Anterior cingulate cortex (tissue), 58 donors: ENCODE measurements at regions not wholly inside any gene's neighbourhood (a gene's known extent, or its start where the extent isn't known, plus 50 kb on each side); places are given as distances from the start of the nearest gene placed in this dataset.
"Not testable (repeated sequence)": the region's sequence is repeated elsewhere in the genome, so short reads cannot be mapped to it uniquely, and the experiment has no call there.

Experiments
- DNase-seq, 58 donors: peaks; one replicate each; lab custom pipeline; 2025; lab: John Stamatoyannopoulos, UW

GRCh38 chr2:88984079-88984478 is 292.6 kb downstream of the RPIA start:
- DNase-seq, result not testable (repeated sequence)

- not testable (repeated sequence) for DNase-seq
Measured at GRCh38 chr2:88986721-88987330, 295.4 kb downstream of the RPIA start.

DNA sequence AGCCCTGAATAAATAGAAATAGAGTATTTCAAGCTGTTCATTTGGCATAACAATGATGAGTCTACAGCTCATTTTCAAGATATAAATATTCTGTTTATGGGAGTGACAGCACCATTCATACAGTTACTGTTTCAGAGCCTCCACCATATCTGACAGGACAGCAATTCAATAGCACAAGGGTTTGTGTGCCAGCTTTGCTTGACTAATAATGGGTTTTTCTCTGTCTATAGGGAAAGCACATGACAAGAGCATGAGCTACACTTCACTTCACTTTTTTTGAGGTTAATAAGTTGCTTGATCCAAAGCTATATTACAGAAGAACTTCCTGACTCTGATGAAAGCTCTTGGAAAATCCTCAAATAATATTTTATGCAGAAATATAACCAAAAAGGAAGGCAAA is 297.1 kb downstream of the RPIA start:
- DNase-seq, result not testable (repeated sequence)

GRCh38 chr2:88992819-88993218 is 301.3 kb downstream of the RPIA start:
- DNase-seq, result not testable (repeated sequence)

GRCh38 chr2:88994856-88995255 is 303.4 kb downstream of the RPIA start:
- DNase-seq, result not testable (repeated sequence)

DNA sequence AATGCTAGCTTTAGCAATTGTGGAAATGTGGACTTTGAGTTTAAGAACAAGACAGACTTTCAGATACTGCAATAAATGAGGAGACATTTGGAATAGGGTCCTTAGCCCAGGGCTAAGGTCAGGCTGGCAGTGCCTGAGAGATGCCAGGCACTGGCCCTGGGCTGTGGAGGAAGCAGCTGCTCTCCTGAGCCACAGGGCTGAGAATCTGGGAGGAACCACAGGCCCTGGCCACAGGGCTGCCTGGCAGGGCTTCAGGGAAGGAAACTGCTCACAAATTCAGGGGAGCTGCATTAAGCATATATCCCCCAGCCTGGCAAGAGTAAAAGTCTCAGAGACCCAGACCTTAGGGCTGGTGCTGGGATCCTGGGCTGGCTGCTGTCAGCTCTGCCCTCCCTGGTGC is 305.1 kb downstream of the RPIA start:
- not testable (repeated sequence) for DNase-seq

DNA sequence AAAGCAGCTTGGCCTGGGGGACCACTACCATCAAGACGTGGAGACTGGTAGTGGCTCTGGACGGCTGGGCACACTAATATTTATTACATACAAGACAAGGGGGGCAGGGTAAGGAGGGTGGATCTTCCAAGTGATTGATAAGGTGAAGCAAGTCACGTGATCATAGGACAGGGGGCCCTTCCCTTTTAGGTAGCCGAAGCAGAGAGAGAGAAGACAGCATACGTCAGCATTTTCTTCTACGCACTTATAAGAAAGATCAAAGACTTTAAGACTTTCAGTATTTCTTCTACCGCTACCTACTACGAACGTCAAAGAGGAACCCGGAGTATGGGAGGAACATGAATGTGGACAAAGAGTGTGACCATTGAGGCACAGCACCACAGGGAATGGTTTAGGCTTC is 307.9 kb downstream of the RPIA start:
- no peak for DNase-seq

GRCh38 chr2:89000235-89000634 is 308.8 kb downstream of the RPIA start:
- no peak for DNase-seq

- not testable (repeated sequence) for DNase-seq
Measured at GRCh38 chr2:89004238-89004637, 312.8 kb downstream of the RPIA start.

DNA sequence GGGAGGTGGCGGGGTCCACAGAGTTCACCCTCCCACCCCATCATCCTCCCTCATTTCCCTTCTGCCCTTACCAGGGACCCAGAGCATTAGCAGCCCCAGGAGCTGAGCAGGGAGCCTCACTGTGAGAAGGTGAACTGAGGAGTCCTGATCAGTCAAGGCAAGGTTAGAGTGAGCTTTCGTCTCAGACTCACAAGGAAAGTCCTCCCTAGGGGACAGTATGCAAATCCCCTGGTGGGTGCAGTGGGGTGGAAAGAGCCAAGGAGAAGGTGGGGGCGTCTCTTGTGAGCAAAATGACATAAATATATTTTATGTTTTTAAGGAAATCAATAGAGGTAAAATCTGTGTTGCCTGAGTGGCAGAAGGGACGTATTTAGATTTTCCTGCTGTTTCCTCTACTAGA is 329.1 kb downstream of the RPIA start:
- DNase-seq, result not testable (repeated sequence)

GRCh38 chr2:89026296-89026695 is 334.8 kb downstream of the RPIA start:
- not testable (repeated sequence) for DNase-seq

GRCh38 chr2:89027115-89027514 is 335.6 kb downstream of the RPIA start:
- not testable (repeated sequence) for DNase-seq

- not testable (repeated sequence) for DNase-seq
Measured at GRCh38 chr2:89027536-89027935, 336.1 kb downstream of the RPIA start.

DNA sequence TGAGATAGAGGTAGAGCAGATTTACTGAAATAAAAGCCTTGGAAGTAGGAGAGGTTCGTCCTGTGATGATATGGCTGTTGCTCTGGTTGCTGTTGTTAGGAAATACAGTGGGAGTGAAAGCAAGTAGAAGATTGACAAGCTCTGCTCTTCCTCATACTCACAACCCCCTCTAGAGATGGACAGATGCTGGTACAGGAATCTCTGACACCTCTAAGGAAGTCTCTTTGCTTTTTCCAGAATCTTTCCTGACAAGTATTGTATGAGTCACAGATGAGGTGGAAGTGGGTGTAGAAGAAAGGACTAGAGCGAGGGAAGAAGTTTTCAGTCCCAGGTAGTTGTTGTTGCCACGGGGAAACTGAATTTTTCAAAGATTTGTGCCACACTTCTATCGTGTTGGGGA is 337.8 kb downstream of the RPIA start:
- DNase-seq, result not testable (repeated sequence)

- DNase-seq, result peak in 20 of 58 donors; percentile 0 to 36 (median 2)
Measured at GRCh38 chr2:89048138-89049066, 356.9 kb downstream of the RPIA start.

GRCh38 chr2:89058616-89059015 is 367.1 kb downstream of the RPIA start:
- not testable (repeated sequence) for DNase-seq

DNA sequence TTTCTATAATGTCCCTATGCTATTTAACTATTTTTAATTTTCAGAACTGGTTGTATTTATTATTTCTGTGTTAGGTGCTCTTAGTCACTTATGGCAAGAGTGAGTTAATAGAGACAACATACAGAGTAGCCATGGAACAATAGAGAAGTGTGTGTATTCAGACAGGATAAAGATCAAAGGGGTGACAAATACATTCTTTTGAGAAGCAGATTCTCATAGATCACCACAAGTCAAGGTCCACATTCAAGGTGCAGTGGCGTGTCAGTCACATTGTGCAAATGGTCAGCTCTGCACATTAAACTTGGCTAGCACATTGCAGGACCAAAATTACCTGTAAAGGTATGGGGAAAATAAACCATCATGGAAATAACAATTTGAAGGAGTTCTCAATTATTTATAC is 369.7 kb downstream of the RPIA start:
- DNase-seq, result not testable (repeated sequence)

DNA sequence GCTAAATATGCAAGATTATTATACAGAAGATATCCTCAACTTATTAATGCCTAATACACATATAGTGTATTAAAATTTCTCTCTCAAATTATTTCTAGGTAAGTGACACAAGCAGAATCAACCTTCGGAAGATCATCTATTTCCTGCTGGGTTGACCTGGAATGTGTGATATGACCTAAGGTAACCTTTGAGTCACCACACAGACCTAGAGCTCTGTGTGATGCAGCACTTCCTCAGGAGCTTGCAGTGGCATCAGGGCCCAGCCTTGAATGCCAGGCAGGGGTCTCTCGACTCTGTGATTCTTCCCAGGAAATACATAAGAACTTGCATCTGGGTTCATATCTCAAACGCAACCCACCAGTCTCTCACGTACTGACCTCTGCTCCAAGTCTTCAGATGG is 385.3 kb downstream of the RPIA start:
- not testable (repeated sequence) for DNase-seq

DNA sequence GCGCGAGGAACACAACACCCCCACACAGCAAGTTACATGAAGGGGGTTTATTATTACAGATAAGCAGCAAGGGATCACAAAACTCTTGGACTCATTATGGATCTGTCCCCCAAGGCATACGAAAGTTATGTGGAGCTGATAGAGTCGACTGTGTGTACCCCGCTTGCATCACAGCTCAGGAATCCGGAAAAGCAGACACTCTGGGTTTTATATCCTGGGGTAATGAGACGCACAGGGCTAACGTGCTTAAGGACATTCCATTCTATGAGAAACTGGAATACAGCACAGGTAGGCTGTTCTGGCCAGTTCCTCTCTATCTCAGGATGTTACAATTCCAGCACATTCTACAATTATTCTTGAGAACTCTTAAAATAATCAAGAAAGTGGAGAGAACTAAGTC is 401.4 kb downstream of the RPIA start:
- DNase-seq, result not testable (repeated sequence)

GRCh38 chr2:89095060-89095459 is 403.6 kb downstream of the RPIA start:
- not testable (repeated sequence) for DNase-seq

GRCh38 chr2:89102587-89102986 is 411.1 kb downstream of the RPIA start:
- not testable (repeated sequence) for DNase-seq
